ENCODE measurements at regions not wholly inside any gene's neighbourhood (a gene's known extent, or its start where the extent isn't known, plus 50 kb on each side); places are given as distances from the start of the nearest gene placed in this dataset.

GRCh38 chr9:90544488-90544887, 98.1 kb downstream of the DIRAS2 start:
- Histone ChIP-seq H3K27me3 (no peaks in the 10 kb centered on the region), H3K4me3 (no peak overlapping the region), H3K27ac (no peak overlapping the region), H3K4me1 (no peaks in the 10 kb centered on the region), H3K36me3 (no peaks in the 10 kb centered on the region), H3K9me3 (peaks cover 0 to 8% (median 0%) of the 10 kb centered on the region in 3 donors)
- 80 to 88% methylated on average over 2 of the region's 2 CpGs for WGBS, 2 donors (ENCODE audit: low coverage in 1 of 2)
- TF ChIP-seq POLR2AphosphoS5 (IDR thresholded peaks at IDR 0.05), result no peak
- no peak for TF ChIP-seq EP300 (IDR thresholded peaks at IDR 0.05)
- no peak for TF ChIP-seq CTCF (IDR thresholded peaks at IDR 0.05)
- no peak for TF ChIP-seq POLR2A (IDR thresholded peaks at IDR 0.05)
- no peak for ATAC-seq

GRCh38 chr9:90546200-90546599, 96.4 kb downstream of the DIRAS2 start:
- no peak overlapping the region for H3K27ac ChIP-seq
- no peak overlapping the region for H3K4me3 ChIP-seq
- no peaks in the 10 kb centered on the region for H3K27me3 ChIP-seq
- WGBS, 2 donors (ENCODE audit: low coverage in 1 of 2), result 8 to 17% methylated on average over 7 of the region's 7 CpGs
- peaks cover 0 to 8% (median 0%) of the 10 kb centered on the region in 3 donors for H3K9me3 ChIP-seq
- no peaks in the 10 kb centered on the region for H3K36me3 ChIP-seq
- no peaks in the 10 kb centered on the region for H3K4me1 ChIP-seq
- no peak for ATAC-seq
- TF ChIP-seq POLR2A (IDR thresholded peaks at IDR 0.05), result no peak
- TF ChIP-seq CTCF (IDR thresholded peaks at IDR 0.05), result no peak
- TF ChIP-seq EP300 (IDR thresholded peaks at IDR 0.05), result no peak
- TF ChIP-seq POLR2AphosphoS5 (IDR thresholded peaks at IDR 0.05), result no peak

GRCh38 chr9:90547896-90548295, 94.7 kb downstream of the DIRAS2 start:
- Histone ChIP-seq H3K4me1 (no peaks in the 10 kb centered on the region), H3K9me3 (peaks cover 0 to 8% (median 0%) of the 10 kb centered on the region in 3 donors), H3K27ac (no peak overlapping the region), H3K4me3 (no peak overlapping the region), H3K27me3 (no peaks in the 10 kb centered on the region), H3K36me3 (no peaks in the 10 kb centered on the region)
- TF ChIP-seq CTCF (IDR thresholded peaks at IDR 0.05) (no peak), POLR2AphosphoS5 (IDR thresholded peaks at IDR 0.05) (no peak), EP300 (IDR thresholded peaks at IDR 0.05) (no peak), POLR2A (IDR thresholded peaks at IDR 0.05) (no peak)
- WGBS, 2 donors (ENCODE audit: low coverage in 1 of 2), result 77 to 86% methylated on average over 2 of the region's 2 CpGs
- no peak for ATAC-seq

- H3K4me1 ChIP-seq, result peaks cover 0 to 14% (median 5%) of the 10 kb centered on the region in 3 donors
- no peak overlapping the region for H3K4me3 ChIP-seq
- 29% methylated on average over 1 of the region's 1 CpG; no CpG with 5 or more reads in 1 of the 2 donors for WGBS, 2 donors (ENCODE audit: low coverage in 1 of 2)
- TF ChIP-seq CTCF (IDR thresholded peaks at IDR 0.05) (no peak), EP300 (IDR thresholded peaks at IDR 0.05) (no peak), POLR2A (IDR thresholded peaks at IDR 0.05) (no peak), POLR2AphosphoS5 (IDR thresholded peaks at IDR 0.05) (no peak)
- no peak overlapping the region for H3K27ac ChIP-seq
- no peaks in the 10 kb centered on the region for H3K27me3 ChIP-seq
- no peak for ATAC-seq
- H3K9me3 ChIP-seq, result peaks cover 0 to 8% (median 0%) of the 10 kb centered on the region in 3 donors
- H3K36me3 ChIP-seq, result no peaks in the 10 kb centered on the region
Observed at GRCh38 chr9:90552317-90552716, 90.3 kb downstream of the DIRAS2 start.

- Histone ChIP-seq H3K9me3 (no peaks in the 10 kb centered on the region), H3K27ac (no peak overlapping the region), H3K4me3 (no peak overlapping the region), H3K27me3 (no peaks in the 10 kb centered on the region), H3K4me1 (peaks cover 0 to 14% (median 5%) of the 10 kb centered on the region in 3 donors), H3K36me3 (no peaks in the 10 kb centered on the region)
- TF ChIP-seq POLR2A (IDR thresholded peaks at IDR 0.05) (no peak), CTCF (IDR thresholded peaks at IDR 0.05) (no peak), POLR2AphosphoS5 (IDR thresholded peaks at IDR 0.05) (no peak), EP300 (IDR thresholded peaks at IDR 0.05) (no peak)
- ATAC-seq, result no peak
- 23 to 30% methylated on average over 7 of the region's 7 CpGs for WGBS, 2 donors (ENCODE audit: low coverage in 1 of 2)
Observed at GRCh38 chr9:90555351-90556057, 87.1 kb downstream of the DIRAS2 start.

Data from gastroesophageal sphincter (tissue), 4 donors.